DOHH2 (cell line): ENCODE measurements at regions not wholly inside any gene's neighbourhood (a gene's known extent, or its start where the extent isn't known, plus 50 kb on each side); places are given as distances from the start of the nearest gene placed in this dataset.

Experiments
- H3F3A ChIP-seq: fragments of 200-600 bp; sonication (generic), shearing (Covaris generic); 2 replicates; pipeline ENCODE4 v1.6.0; 2016; ENCODE audit warnings: antibody characterized with exemption, mild to moderate bottlenecking; ENCODE audit not compliant: control insufficient read depth, insufficient read depth
- H3K27ac ChIP-seq: fragments of 200-600 bp; sonication (generic); 2 replicates; pipeline ENCODE4 v1.5.1; 2014; ENCODE audit warnings: low read depth, mild to moderate bottlenecking, low read length, moderate library complexity
- H3K27me3 ChIP-seq: fragments of 200-600 bp; sonication (generic); 2 replicates; pipeline ENCODE4 v1.6.1; 2014; ENCODE audit warnings: mild to moderate bottlenecking, low read length, mixed read lengths; ENCODE audit not compliant: control insufficient read depth
- H3K36me3 ChIP-seq: fragments of 200-600 bp; sonication (generic); 2 replicates; pipeline ENCODE4 v1.6.1; 2014; ENCODE audit warnings: mild to moderate bottlenecking, low read length, moderate library complexity, mixed read lengths; ENCODE audit not compliant: control insufficient read depth
- H3K4me1 ChIP-seq: fragments of 200-600 bp; sonication (generic); 2 replicates; pipeline ENCODE4 v1.6.1; 2014; ENCODE audit warnings: mild to moderate bottlenecking, low read length, mixed read lengths; ENCODE audit not compliant: control insufficient read depth
- H3K4me2 ChIP-seq: fragments of 200-600 bp; sonication (generic); 2 replicates; pipeline ENCODE4 v1.6.0; 2014; ENCODE audit warnings: mild to moderate bottlenecking, low read length, moderate library complexity
- H3K4me3 ChIP-seq: fragments of 200-600 bp; sonication (generic); 2 replicates; pipeline ENCODE4 v1.5.1; 2014; ENCODE audit warnings: mild to moderate bottlenecking, low read length, mixed read lengths
- H3K79me2 ChIP-seq: fragments of 200-600 bp; sonication (generic); 2 replicates; pipeline ENCODE4 v1.6.1; 2014; ENCODE audit warnings: mild to moderate bottlenecking, low read length, mixed read lengths; ENCODE audit not compliant: control insufficient read depth
- H3K9me2 ChIP-seq: fragments of 200-600 bp; sonication (generic); replicated peaks from 2 replicates; pipeline ENCODE4 v1.6.1; 2014; ENCODE audit warnings: mild to moderate bottlenecking, low read length, mixed read lengths; ENCODE audit not compliant: control insufficient read depth
- H3K9me3 ChIP-seq: fragments of 200-600 bp; sonication (generic); 2 replicates; pipeline ENCODE4 v1.6.1; 2014; ENCODE audit warnings: antibody characterized with exemption, low read length, mixed read lengths; ENCODE audit not compliant: control insufficient read depth, insufficient read depth
- H4K20me1 ChIP-seq: fragments of 200-600 bp; sonication (generic); 2 replicates; pipeline ENCODE4 v1.6.0; 2014; ENCODE audit warnings: low read depth, mild to moderate bottlenecking, antibody characterized with exemption, low read length, moderate library complexity; ENCODE audit not compliant: control insufficient read depth, insufficient read depth
- CTCF ChIP-seq: fragments of 200-600 bp; sonication (generic); IDR thresholded peaks from one replicate; pipeline ENCODE4 v1.5.1; 2014; ENCODE audit warnings: antibody characterized with exemption, mild to moderate bottlenecking, low read depth, low read length; ENCODE audit not compliant: poor library complexity, severe bottlenecking
- EZH2phosphoT487 ChIP-seq: fragments of 200-600 bp; sonication (generic); IDR thresholded peaks from 2 replicates; pipeline ENCODE4 v1.6.1; 2017; ENCODE audit warnings: borderline replicate concordance, mild to moderate bottlenecking, antibody characterized with exemption, low read length, moderate library complexity, mixed read lengths

GRCh38 chr1:87594736-87595383 lies 266.2 kb downstream of the LMO4 start:
- Histone ChIP-seq H3K9me3 (no peaks in the 10 kb centered on the region), H3K36me3 (no peaks in the 10 kb centered on the region), H3K4me1 (peaks cover 13% of the 10 kb centered on the region), H3K4me3 (no peak overlapping the region), H3K4me2 (no peak overlapping the region), H3K79me2 (no peaks in the 10 kb centered on the region), H3K9me2 (no peaks in the 10 kb centered on the region), H3K27me3 (no peaks in the 10 kb centered on the region), H3K27ac (no peak overlapping the region), H4K20me1 (no peaks in the 10 kb centered on the region), H3F3A (no peaks in the 10 kb centered on the region)
- TF ChIP-seq CTCF = no peak

- H3K4me1 ChIP-seq = peaks cover 13% of the 10 kb centered on the region
- H3K27me3 ChIP-seq = no peaks in the 10 kb centered on the region
- TF ChIP-seq EZH2phosphoT487 (no peak), CTCF (no peak)
- no peaks in the 10 kb centered on the region for H3K36me3 ChIP-seq
- no peak overlapping the region for H3K27ac ChIP-seq
- no peaks in the 10 kb centered on the region for H4K20me1 ChIP-seq
- no peaks in the 10 kb centered on the region for H3K9me3 ChIP-seq
- no peaks in the 10 kb centered on the region for H3K9me2 ChIP-seq
- H3K79me2 ChIP-seq = no peaks in the 10 kb centered on the region
- H3K4me3 ChIP-seq = no peak overlapping the region
- H3K4me2 ChIP-seq = no peak overlapping the region
- H3F3A ChIP-seq = no peaks in the 10 kb centered on the region
These were observed 266.7 kb downstream of the LMO4 start for GRCh38 chr1:87595384-87595781.

- Histone ChIP-seq H3K4me1 (peaks cover 9% of the 10 kb centered on the region), H3K9me3 (no peaks in the 10 kb centered on the region), H3K4me2 (no peak overlapping the region), H3K36me3 (no peaks in the 10 kb centered on the region), H3K4me3 (no peak overlapping the region), H3F3A (no peaks in the 10 kb centered on the region), H3K27ac (no peak overlapping the region), H4K20me1 (no peaks in the 10 kb centered on the region), H3K27me3 (no peaks in the 10 kb centered on the region), H3K9me2 (no peaks in the 10 kb centered on the region), H3K79me2 (no peaks in the 10 kb centered on the region)
- TF ChIP-seq CTCF (peak; percentile 47), EZH2phosphoT487 (no peak)
These were observed 269.7 kb downstream of the LMO4 start for GRCh38 chr1:87598429-87598828.

DNA sequence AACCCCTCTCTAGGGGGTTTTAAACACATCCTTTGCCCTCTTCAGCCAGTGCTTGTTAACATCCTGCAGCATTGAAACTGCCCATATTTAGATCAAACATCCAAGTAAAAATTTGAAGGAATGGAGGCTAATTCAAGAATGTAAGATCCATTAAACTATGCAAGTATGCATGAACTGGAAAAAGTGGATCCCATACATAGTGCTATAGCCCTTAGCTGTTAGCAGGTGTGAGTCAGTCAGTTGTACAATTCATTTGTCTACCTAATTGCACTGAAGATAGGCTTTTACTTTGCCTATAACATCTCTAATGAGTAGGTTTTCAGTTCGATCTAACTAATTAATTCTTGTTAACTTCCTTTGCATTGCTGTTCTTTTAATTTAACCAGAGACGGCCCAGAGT lies 270.9 kb downstream of the LMO4 start:
- H3K4me2 ChIP-seq = no peak overlapping the region
- no peaks in the 10 kb centered on the region for H3K9me3 ChIP-seq
- no peaks in the 10 kb centered on the region for H3K36me3 ChIP-seq
- H3K4me1 ChIP-seq = peaks cover 9% of the 10 kb centered on the region
- H3K9me2 ChIP-seq = no peaks in the 10 kb centered on the region
- no peaks in the 10 kb centered on the region for H3F3A ChIP-seq
- no peak overlapping the region for H3K4me3 ChIP-seq
- no peaks in the 10 kb centered on the region for H3K79me2 ChIP-seq
- H3K27me3 ChIP-seq = no peaks in the 10 kb centered on the region
- H3K27ac ChIP-seq = no peak overlapping the region
- H4K20me1 ChIP-seq = no peaks in the 10 kb centered on the region
- no peak for TF ChIP-seq EZH2phosphoT487
